KMS-11 (cell line): ENCODE measurements at regions not wholly inside any gene's neighbourhood (a gene's known extent, or its start where the extent isn't known, plus 50 kb on each side); places are given as distances from the start of the nearest gene placed in this dataset.

Source experiments
- H2AFZ ChIP-seq: fragments of 200-600 bp; sonication (generic); 2 replicates; pipeline ENCODE4 v1.6.1; 2016; ENCODE audit warnings: antibody characterized with exemption, mixed run types, low read depth
- H3K27ac ChIP-seq: fragments of 200-600 bp; sonication (generic); 2 replicates; pipeline ENCODE4 v1.6.1; 2016; ENCODE audit warnings: mild to moderate bottlenecking, mixed run types
- H3K27me3 ChIP-seq: fragments of 200-600 bp; sonication (generic); 2 replicates; pipeline ENCODE4 v1.6.1; 2017; ENCODE audit warnings: mild to moderate bottlenecking, low read depth, mixed run types, moderate library complexity; ENCODE audit not compliant: insufficient read depth
- H3K36me3 ChIP-seq: fragments of 200-600 bp; sonication (generic); 2 replicates; pipeline ENCODE4 v1.6.1; 2017; ENCODE audit warnings: mild to moderate bottlenecking, mixed run types; ENCODE audit not compliant: insufficient read depth
- H3K4me1 ChIP-seq: fragments of 200-600 bp; sonication (generic); 2 replicates; pipeline ENCODE4 v1.6.1; 2016; ENCODE audit warnings: mild to moderate bottlenecking, low read depth, mixed run types; ENCODE audit not compliant: poor library complexity, severe bottlenecking
- H3K4me2 ChIP-seq: fragments of 200-600 bp; sonication (generic); 2 replicates; pipeline ENCODE4 v1.7.0; 2016; ENCODE audit warnings: mild to moderate bottlenecking, mixed run types
- H3K4me3 ChIP-seq: fragments of 200-600 bp; sonication (generic); IDR thresholded peaks from 2 replicates; pipeline ENCODE4 v1.6.1; 2017; ENCODE audit warnings: low read depth, low read length, mixed read lengths; ENCODE audit not compliant: insufficient read depth
- H3K79me2 ChIP-seq: fragments of 200-600 bp; sonication (generic); 2 replicates; pipeline ENCODE4 v1.6.1; 2016; ENCODE audit warnings: low read depth, mixed run types; ENCODE audit not compliant: insufficient read depth
- H3K9ac ChIP-seq: fragments of 200-600 bp; sonication (generic); 2 replicates; pipeline ENCODE4 v1.6.1; 2016; ENCODE audit warnings: mild to moderate bottlenecking, mixed run types
- H4K20me1 ChIP-seq: fragments of 200-600 bp; sonication (generic); 2 replicates; pipeline ENCODE4 v1.6.1; 2016; ENCODE audit warnings: mild to moderate bottlenecking, mixed run types; ENCODE audit not compliant: insufficient read depth
- TF ChIP-seq, protein P1 (sequence below): fragments of 200-600 bp; sonication (generic); conservative IDR thresholded peaks from 2 replicates; pipeline ENCODE4 v1.6.1; 2017; ENCODE audit warnings: low read depth, mild to moderate bottlenecking, antibody characterized with exemption, low read length, moderate library complexity, mixed read lengths

DNA sequence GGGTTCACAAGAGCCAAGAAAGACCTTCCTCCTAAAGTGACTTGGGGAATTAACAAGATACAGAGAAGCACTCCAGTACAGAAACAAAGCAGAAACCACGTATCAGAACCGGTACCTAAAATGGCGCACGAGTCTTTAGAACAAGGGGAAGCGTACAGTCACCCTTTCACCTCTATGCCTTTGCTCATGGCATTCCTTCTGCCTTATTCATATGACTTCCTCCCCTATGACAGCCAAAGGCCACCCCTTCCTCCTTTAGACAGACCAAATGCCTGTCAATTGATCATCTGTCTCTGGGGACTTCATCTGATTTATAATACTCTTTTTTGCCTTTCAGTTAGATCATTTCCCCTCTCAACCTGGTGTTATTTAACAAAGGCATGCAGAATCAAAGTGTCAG is 89.5 kb upstream of the OSBPL8 start:
- H3K4me2 ChIP-seq = no peak overlapping the region
- no peaks in the 10 kb centered on the region for H3K79me2 ChIP-seq
- no peaks in the 10 kb centered on the region for H3K4me1 ChIP-seq
- no peak overlapping the region for H2AFZ ChIP-seq
- no peak overlapping the region for H3K4me3 ChIP-seq
- no peaks in the 10 kb centered on the region for H3K27me3 ChIP-seq
- H3K36me3 ChIP-seq = no peaks in the 10 kb centered on the region
- no peak overlapping the region for H3K9ac ChIP-seq
- H4K20me1 ChIP-seq = no peaks in the 10 kb centered on the region
- TF ChIP-seq, protein P1, sequence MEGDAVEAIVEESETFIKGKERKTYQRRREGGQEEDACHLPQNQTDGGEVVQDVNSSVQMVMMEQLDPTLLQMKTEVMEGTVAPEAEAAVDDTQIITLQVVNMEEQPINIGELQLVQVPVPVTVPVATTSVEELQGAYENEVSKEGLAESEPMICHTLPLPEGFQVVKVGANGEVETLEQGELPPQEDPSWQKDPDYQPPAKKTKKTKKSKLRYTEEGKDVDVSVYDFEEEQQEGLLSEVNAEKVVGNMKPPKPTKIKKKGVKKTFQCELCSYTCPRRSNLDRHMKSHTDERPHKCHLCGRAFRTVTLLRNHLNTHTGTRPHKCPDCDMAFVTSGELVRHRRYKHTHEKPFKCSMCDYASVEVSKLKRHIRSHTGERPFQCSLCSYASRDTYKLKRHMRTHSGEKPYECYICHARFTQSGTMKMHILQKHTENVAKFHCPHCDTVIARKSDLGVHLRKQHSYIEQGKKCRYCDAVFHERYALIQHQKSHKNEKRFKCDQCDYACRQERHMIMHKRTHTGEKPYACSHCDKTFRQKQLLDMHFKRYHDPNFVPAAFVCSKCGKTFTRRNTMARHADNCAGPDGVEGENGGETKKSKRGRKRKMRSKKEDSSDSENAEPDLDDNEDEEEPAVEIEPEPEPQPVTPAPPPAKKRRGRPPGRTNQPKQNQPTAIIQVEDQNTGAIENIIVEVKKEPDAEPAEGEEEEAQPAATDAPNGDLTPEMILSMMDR = no peak
- no peak overlapping the region for H3K27ac ChIP-seq

DNA sequence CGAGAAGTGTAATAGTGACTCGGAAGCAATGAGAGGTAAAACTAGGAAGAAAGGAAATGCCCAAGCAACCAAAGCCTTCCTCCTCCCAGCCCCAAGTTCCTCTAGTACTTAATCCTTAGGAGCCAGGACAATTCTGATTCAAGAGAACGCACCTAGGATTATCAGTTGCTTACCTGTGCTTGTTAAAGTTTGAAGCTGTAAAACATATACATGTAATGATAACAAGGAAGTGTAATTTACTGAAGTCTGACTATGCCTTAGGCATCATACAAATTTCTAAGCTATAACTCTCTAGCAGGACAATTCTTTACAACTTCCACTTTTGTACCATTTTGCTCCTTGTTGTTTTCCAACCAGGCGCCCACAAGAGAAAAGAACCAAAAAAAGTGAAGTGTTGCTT is 92.8 kb upstream of the OSBPL8 start:
- H2AFZ ChIP-seq = no peak overlapping the region
- TF ChIP-seq, protein P1 = no peak

DNA sequence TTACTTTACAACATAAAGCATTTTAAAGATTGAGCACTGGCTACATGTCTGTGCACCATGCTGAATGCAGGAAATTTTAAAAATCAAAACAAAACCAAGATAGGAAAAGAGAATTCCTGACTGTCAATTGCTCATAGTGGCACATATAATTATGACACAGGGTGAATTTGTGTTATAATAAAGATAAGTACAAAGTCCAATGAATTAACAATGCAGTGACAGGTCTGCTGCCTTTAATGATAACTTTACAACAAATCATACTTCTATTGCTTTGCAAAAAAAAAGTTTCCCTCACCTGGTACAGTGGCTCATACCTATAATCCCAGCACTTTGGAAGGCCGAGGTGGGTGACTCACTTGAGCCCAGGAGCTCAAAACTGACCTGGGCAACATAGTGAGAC is 93.8 kb upstream of the OSBPL8 start:
- TF ChIP-seq, protein P1 = no peak
- Histone ChIP-seq H3K9ac (no peak overlapping the region), H2AFZ (no peak overlapping the region), H3K4me2 (no peak overlapping the region), H3K36me3 (no peaks in the 10 kb centered on the region), H3K27ac (no peak overlapping the region), H3K79me2 (no peaks in the 10 kb centered on the region), H4K20me1 (no peaks in the 10 kb centered on the region), H3K4me3 (no peak overlapping the region), H3K4me1 (no peaks in the 10 kb centered on the region), H3K27me3 (no peaks in the 10 kb centered on the region)

More for the DNA sequence above, 92.8 kb upstream of the OSBPL8 start:
- Histone ChIP-seq H3K27me3 (no peaks in the 10 kb centered on the region), H4K20me1 (no peaks in the 10 kb centered on the region), H3K4me1 (no peaks in the 10 kb centered on the region), H3K79me2 (no peaks in the 10 kb centered on the region), H3K36me3 (no peaks in the 10 kb centered on the region), H3K4me2 (no peak overlapping the region), H3K4me3 (no peak overlapping the region), H3K9ac (no peak overlapping the region), H3K27ac (no peak overlapping the region)

DNA sequence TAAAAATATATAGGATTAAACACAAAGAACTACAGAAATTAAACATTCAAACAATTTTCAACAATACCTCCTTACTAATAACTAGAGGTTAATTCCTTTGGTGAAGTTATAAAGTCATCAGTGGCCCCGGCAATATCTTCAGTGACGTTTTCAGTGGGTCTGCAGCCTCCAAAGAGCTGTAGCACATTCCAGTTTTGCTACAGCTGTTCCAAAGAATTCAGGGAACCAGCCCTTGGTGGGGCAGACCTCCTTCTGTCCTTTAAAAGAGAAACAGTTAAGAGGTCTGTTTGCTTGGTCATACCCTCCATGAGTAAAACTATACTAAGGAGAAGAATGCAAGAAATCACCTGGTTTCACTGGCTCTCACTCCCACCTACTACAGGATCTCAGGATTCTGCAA is 99.2 kb upstream of the ZDHHC17 start:
- Histone ChIP-seq H3K27me3 (no peaks in the 10 kb centered on the region), H3K4me2 (no peak overlapping the region), H3K4me1 (no peaks in the 10 kb centered on the region), H3K79me2 (no peaks in the 10 kb centered on the region), H3K9ac (no peak overlapping the region), H3K4me3 (no peak overlapping the region), H3K27ac (no peak overlapping the region), H4K20me1 (no peaks in the 10 kb centered on the region), H3K36me3 (no peaks in the 10 kb centered on the region), H2AFZ (no peak overlapping the region)
- TF ChIP-seq, protein P1 = no peak
